Nephron (organoid): ENCODE measurements at regions not wholly inside any gene's neighbourhood (a gene's known extent, or its start where the extent isn't known, plus 50 kb on each side); places are given as distances from the start of the nearest gene placed in this dataset.

Source experiments
- H3K27ac Mint-ChIP-seq, 3 experiments: 2 replicates each; pipeline ENCODE4 v1.8.0; 2020; ENCODE audit warnings: mixed read lengths in 3 of 3, mild to moderate bottlenecking in 2 of 3, moderate library complexity in 1 of 3
- H3K27me3 Mint-ChIP-seq: 2 replicates; pipeline ENCODE4 v1.8.0; 2021; ENCODE audit warnings: low read depth, mild to moderate bottlenecking, moderate library complexity, mixed read lengths
- H3K36me3 Mint-ChIP-seq: 2 replicates; pipeline ENCODE4 v1.8.0; 2020; ENCODE audit warnings: low read depth, mixed read lengths
- H3K4me1 Mint-ChIP-seq: 2 replicates; pipeline ENCODE4 v1.8.0; 2020; ENCODE audit warnings: mixed read lengths
- H3K4me3 Mint-ChIP-seq, 3 experiments: 2 replicates each; pipeline ENCODE4 v1.8.0; 2020; ENCODE audit warnings: mild to moderate bottlenecking in 3 of 3, mixed read lengths in 3 of 3, moderate library complexity in 2 of 3
- H3K9me3 Mint-ChIP-seq: 2 replicates; pipeline ENCODE4 v1.8.0; 2020; ENCODE audit warnings: mixed read lengths
- CTCF ChIP-seq, 3 experiments: fragments of 200-600 bp; sonication (generic); IDR thresholded peaks; one replicate each; pipeline ENCODE4 v1.5.0; 2021; ENCODE audit warnings: antibody characterized with exemption in 3 of 3; ENCODE audit not compliant: unreplicated experiment in 3 of 3

GRCh38 chr7:116614499-116615262 is 57.3 kb upstream of the MET start:
- Mint-ChIP-seq H3K27ac (peak overlapping the region; percentile 14 to 83 (median 25)), H3K27me3 (no peaks in the 10 kb centered on the region), H3K9me3 (no peaks in the 10 kb centered on the region), H3K4me3 (no peak overlapping the region), H3K36me3 (no peaks in the 10 kb centered on the region), H3K4me1 (peaks cover 6% of the 10 kb centered on the region)
- no peak for TF ChIP-seq CTCF (IDR thresholded peaks at IDR 0.05; ENCODE audit: unreplicated experiment in 3 of 3)

GRCh38 chr7:116616555-116617059 is 55.4 kb upstream of the MET start:
- Mint-ChIP-seq H3K36me3 (no peaks in the 10 kb centered on the region), H3K27ac (no peak overlapping the region), H3K9me3 (peaks cover 3% of the 10 kb centered on the region), H3K4me3 (no peak overlapping the region), H3K4me1 (peaks cover 6% of the 10 kb centered on the region), H3K27me3 (peaks cover 5% of the 10 kb centered on the region)
- TF ChIP-seq CTCF (IDR thresholded peaks at IDR 0.05; ENCODE audit: unreplicated experiment in 3 of 3), result no peak

GRCh38 chr7:116617878-116618277 is 54.1 kb upstream of the MET start:
- no peak for TF ChIP-seq CTCF (IDR thresholded peaks at IDR 0.05; ENCODE audit: unreplicated experiment in 3 of 3)
- Mint-ChIP-seq H3K9me3 (peaks cover 5% of the 10 kb centered on the region), H3K4me3 (no peak overlapping the region), H3K27ac (no peak overlapping the region), H3K36me3 (no peaks in the 10 kb centered on the region), H3K27me3 (peaks cover 5% of the 10 kb centered on the region), H3K4me1 (peaks cover 6% of the 10 kb centered on the region)

- Mint-ChIP-seq H3K4me1 (peaks cover 6% of the 10 kb centered on the region), H3K36me3 (no peaks in the 10 kb centered on the region), H3K4me3 (no peak overlapping the region), H3K27me3 (peaks cover 5% of the 10 kb centered on the region), H3K27ac (no peak overlapping the region), H3K9me3 (peaks cover 5% of the 10 kb centered on the region)
- no peak for TF ChIP-seq CTCF (IDR thresholded peaks at IDR 0.05; ENCODE audit: unreplicated experiment in 3 of 3)
Measured at GRCh38 chr7:116618338-116619128, 53.5 kb upstream of the MET start.

GRCh38 chr7:116621649-116622048 is 50.3 kb upstream of the MET start:
- no peak overlapping the region for H3K4me3 Mint-ChIP-seq
- TF ChIP-seq CTCF (IDR thresholded peaks at IDR 0.05; ENCODE audit: unreplicated experiment in 3 of 3), result no peak
- peaks cover 14% of the 10 kb centered on the region for H3K27me3 Mint-ChIP-seq
- H3K36me3 Mint-ChIP-seq, result no peaks in the 10 kb centered on the region
- no peaks in the 10 kb centered on the region for H3K4me1 Mint-ChIP-seq
- H3K27ac Mint-ChIP-seq, result no peak overlapping the region
- H3K9me3 Mint-ChIP-seq, result peaks cover 5% of the 10 kb centered on the region
